MCF 10A (cell line): ENCODE measurements at regions not wholly inside any gene's neighbourhood (a gene's known extent, or its start where the extent isn't known, plus 50 kb on each side); places are given as distances from the start of the nearest gene placed in this dataset.

ENCODE experiments used
- BruUV-seq: library from RNA; stranded (reverse); fragments of 400-500 nt; replicated peaks from 2 replicates; lab custom pipeline; 2021; lab: Mats Ljungman, UMichigan
- CTCF ChIA-PET: fragments of 300-600 bp; sonication (Branson Sonifier 250); formaldehyde crosslinking; extraction: SDS; loops from one replicate; lab custom pipeline; 2021; ENCODE audit warnings: antibody characterized with exemption, inconsistent platforms; lab: Yijun Ruan, JAX
- POLR2A ChIA-PET: fragments of 300-600, 350-650 bp; sonication (Branson Sonifier 250); formaldehyde crosslinking; extraction: SDS; loops from one replicate; lab custom pipeline; 2020; ENCODE audit warnings: antibody characterized with exemption, inconsistent platforms; lab: Yijun Ruan, JAX
- DNase-seq: peaks from one replicate; pipeline ENCODE4 v3.0.0-alpha.2; 2018; ENCODE audit not compliant: unreplicated experiment
- H3K27ac Mint-ChIP-seq: one replicate; pipeline ENCODE4 v1.8.0; 2022; ENCODE audit warnings: mild to moderate bottlenecking, low read depth, mixed read lengths; ENCODE audit not compliant: unreplicated experiment
- H3K27me3 Mint-ChIP-seq: one replicate; pipeline ENCODE4 v1.8.0; 2022; ENCODE audit warnings: mixed read lengths; ENCODE audit not compliant: insufficient read depth, unreplicated experiment
- H3K36me3 Mint-ChIP-seq: one replicate; pipeline ENCODE4 v1.8.0; 2022; ENCODE audit warnings: mild to moderate bottlenecking, moderate library complexity, mixed read lengths; ENCODE audit not compliant: insufficient read depth, unreplicated experiment
- H3K4me1 Mint-ChIP-seq: one replicate; pipeline ENCODE4 v1.8.0; 2022; ENCODE audit warnings: mixed read lengths; ENCODE audit not compliant: insufficient read depth, unreplicated experiment
- H3K4me3 Mint-ChIP-seq: one replicate; pipeline ENCODE4 v1.8.0; 2022; ENCODE audit warnings: mild to moderate bottlenecking, moderate library complexity, mixed read lengths; ENCODE audit not compliant: unreplicated experiment
- H3K9me3 Mint-ChIP-seq: one replicate; pipeline ENCODE4 v1.8.0; 2022; ENCODE audit warnings: mixed read lengths; ENCODE audit not compliant: unreplicated experiment
- CTCF ChIP-seq: fragments of 200-600 bp; IDR thresholded peaks from one replicate; pipeline ENCODE4 v1.8.0; 2022; ENCODE audit warnings: antibody characterized with exemption, mild to moderate bottlenecking; ENCODE audit not compliant: unreplicated experiment
- intact Hi-C: fragments of 100-400 bp; cut with micrococcal nuclease; formaldehyde crosslinking; loops from 2 replicates; pipeline ENCODE4 v1.14.1; 2022

- POLR2A ChIA-PET, result no interaction called here
- Mint-ChIP-seq H3K9me3 (no peaks in the 10 kb centered on the region), H3K4me3 (no peak overlapping the region), H3K4me1 (peaks cover under 1% of the 10 kb centered on the region), H3K36me3 (no peaks in the 10 kb centered on the region), H3K27me3 (no peaks in the 10 kb centered on the region), H3K27ac (no peak overlapping the region)
- CTCF ChIA-PET, result no interaction called here
- TF ChIP-seq CTCF, result no peak
- no peak for DNase-seq
- BruUV-seq, result no TSS peak
- intact Hi-C loops, result no loop called here
Measured at GRCh38 chr13:67292886-67293285, 62.8 kb upstream of the PCDH9 start.

DNA sequence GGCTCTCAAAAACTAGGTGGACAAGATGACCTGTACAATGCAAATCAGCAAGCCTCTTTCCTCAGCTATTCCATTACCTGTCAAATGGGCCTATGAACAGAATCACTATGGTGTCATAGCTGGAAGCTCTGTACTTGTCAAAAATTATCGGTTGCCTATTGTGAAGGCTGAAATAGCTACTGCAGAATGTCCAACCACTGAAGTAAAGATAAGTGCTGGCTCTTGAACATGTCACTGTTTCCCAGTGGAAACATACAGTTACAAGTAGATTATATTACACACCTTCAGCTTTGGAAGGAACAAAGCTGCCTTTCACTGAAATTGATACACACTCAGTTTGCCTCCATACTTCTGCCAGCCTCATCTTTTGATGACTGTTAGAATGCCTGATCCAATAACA is 55.5 kb upstream of the PCDH9 start:
- no TSS peak for BruUV-seq
- no peaks in the 10 kb centered on the region for H3K36me3 Mint-ChIP-seq
- POLR2A ChIA-PET, result no interaction called here
- CTCF ChIA-PET, result interaction anchor here (1.7 kb wide), 1 partner anchor 47 kb away, joined by 4 read pairs; no protein-coding TSS in a partner anchor
- no peaks in the 10 kb centered on the region for H3K27me3 Mint-ChIP-seq
- no peak for DNase-seq
- no peaks in the 10 kb centered on the region for H3K9me3 Mint-ChIP-seq
- intact Hi-C loops, result no loop called here
- TF ChIP-seq CTCF, result no peak
- H3K4me3 Mint-ChIP-seq, result no peak overlapping the region
- H3K4me1 Mint-ChIP-seq, result no peaks in the 10 kb centered on the region
- H3K27ac Mint-ChIP-seq, result no peak overlapping the region

GRCh38 chr13:67283637-67284036 is 53.5 kb upstream of the PCDH9 start:
- no peak for TF ChIP-seq CTCF
- Mint-ChIP-seq H3K27me3 (no peaks in the 10 kb centered on the region), H3K4me3 (no peak overlapping the region), H3K27ac (no peak overlapping the region), H3K4me1 (no peaks in the 10 kb centered on the region), H3K36me3 (no peaks in the 10 kb centered on the region), H3K9me3 (no peaks in the 10 kb centered on the region)
- ChIA-PET POLR2A (no interaction called here), CTCF (interaction anchor here (0.6 kb wide), 1 partner anchor 846 kb away, joined by 4 read pairs; no protein-coding TSS in a partner anchor)
- intact Hi-C loops, result no loop called here
- DNase-seq, result peak; percentile 18
- BruUV-seq, result no TSS peak

- intact Hi-C loops, result no loop called here
- CTCF ChIA-PET, result interaction anchor here (0.6 kb wide), 1 partner anchor 1024 kb away, joined by 3 read pairs; no protein-coding TSS in a partner anchor
- Mint-ChIP-seq H3K4me1 (no peaks in the 10 kb centered on the region), H3K27me3 (no peaks in the 10 kb centered on the region), H3K9me3 (no peaks in the 10 kb centered on the region), H3K4me3 (no peak overlapping the region), H3K36me3 (no peaks in the 10 kb centered on the region), H3K27ac (no peak overlapping the region)
- POLR2A ChIA-PET, result no interaction called here
- no peak for TF ChIP-seq CTCF
- DNase-seq, result no peak
- no TSS peak for BruUV-seq
Measured at GRCh38 chr13:67281466-67281865, 51.3 kb upstream of the PCDH9 start.
